ENCODE measurements at regions not wholly inside any gene's neighbourhood (a gene's known extent, or its start where the extent isn't known, plus 50 kb on each side); places are given as distances from the start of the nearest gene placed in this dataset.
"Not testable (repeated sequence)": the region's sequence is repeated elsewhere in the genome, so short reads cannot be mapped to it uniquely, and the experiment has no call there.

DNA sequence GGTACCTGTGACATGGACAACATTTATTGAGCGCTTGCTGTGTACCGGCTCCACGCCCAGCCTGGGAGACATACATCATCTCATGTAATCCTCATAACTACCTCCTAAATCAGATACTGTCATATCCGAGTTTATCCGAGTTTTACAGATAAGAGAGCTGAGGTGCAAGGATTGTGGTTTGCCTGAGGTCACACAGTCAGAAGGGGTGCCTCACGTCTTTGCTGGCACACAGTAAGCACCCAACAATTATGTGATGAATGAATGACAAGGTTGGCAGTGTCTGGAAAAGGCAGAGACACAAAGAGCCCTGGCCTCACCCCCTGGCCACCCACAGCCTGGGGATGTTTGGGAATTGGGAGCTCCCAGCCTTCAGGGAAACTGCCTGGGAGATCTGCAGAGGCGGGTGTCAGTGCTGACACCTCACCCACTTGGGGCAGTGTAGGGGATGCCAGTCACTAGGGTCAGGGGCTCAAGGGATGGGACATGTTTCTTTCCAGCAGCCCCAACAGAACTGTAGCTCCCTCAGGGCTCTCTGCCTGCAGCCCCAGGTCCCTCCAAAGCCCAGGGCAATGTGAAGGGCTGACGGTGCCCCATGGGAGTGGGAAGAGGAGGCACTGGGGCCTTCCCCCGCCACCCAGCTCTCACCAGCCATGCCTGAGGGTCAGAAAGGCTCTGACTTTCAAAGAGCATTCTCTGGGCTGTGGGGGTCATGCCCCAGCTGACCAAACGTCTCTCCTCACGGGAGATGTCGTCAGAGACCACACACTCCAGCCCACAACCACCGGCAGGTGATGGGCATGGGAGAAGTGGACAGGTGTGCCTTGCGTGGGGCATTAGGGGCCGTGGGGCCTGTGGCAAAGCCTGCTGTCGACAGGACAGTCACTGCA lies 157.5 kb downstream of the ZFP36L2 start:
- no peak for DNase-seq

DNA sequence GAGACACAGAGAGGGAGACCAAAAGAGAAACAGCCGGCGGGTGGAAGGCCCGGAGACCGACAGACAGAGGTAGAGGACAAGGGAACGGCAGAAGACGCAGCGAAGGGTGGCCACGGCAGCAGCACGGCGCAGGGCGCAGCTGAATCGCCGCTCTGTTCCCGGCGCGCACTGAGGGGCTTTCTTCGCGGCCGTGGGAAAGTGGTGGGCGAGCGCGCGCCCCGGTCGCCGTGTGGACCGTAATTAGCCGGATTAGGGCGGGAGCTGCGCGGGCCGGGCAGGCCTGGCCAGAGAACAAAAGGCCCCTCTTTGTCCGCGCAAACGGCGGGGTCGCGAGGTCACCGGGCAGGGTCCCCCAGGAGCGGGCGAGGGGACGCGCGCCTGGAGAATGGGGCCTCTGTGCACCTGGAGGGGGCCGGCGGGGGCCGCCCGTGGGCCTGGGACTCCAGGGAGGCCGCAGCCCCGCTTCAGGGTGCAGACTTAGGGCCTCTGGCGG lies 158.3 kb downstream of the ZFP36L2 start:
- DNase-seq, result no peak

DNA sequence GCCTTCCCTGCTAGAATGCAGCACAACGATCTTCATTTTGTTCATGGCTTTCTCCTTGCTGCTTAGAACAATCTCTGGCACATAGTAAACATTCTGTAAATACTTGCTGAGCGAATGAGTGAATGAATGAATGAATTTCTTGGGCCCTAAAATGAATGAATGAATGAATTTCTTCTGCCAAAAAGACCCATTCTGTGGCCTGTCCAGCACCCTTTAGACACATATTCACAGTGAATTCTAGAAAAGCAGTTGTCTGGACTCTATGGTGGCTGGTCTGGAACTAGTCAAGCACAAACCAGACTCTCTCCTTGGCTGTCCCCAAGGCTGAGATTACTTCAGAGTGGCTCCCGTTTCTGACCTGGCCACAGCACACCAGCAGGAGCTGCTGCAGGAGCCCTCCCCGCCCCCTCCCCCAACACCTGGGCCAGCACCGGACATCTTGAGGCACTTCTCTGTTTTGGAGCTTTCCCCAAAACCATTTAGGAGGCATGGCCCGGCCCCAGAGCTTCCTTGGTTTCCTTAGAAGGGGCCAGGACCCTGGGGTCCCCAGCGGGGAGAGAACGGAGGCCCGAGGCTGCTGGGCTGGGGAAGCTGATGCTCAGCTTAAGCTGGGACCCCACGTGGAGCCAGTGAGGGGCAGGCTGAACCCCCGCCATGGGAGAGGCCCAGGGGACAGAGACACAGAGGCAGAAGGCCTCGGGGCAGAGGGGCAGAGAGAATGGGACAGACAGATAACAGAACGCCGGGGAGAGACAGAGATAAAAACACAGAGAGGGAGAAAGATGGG lies 159.0 kb downstream of the ZFP36L2 start:
- DNase-seq, result no peak

DNA sequence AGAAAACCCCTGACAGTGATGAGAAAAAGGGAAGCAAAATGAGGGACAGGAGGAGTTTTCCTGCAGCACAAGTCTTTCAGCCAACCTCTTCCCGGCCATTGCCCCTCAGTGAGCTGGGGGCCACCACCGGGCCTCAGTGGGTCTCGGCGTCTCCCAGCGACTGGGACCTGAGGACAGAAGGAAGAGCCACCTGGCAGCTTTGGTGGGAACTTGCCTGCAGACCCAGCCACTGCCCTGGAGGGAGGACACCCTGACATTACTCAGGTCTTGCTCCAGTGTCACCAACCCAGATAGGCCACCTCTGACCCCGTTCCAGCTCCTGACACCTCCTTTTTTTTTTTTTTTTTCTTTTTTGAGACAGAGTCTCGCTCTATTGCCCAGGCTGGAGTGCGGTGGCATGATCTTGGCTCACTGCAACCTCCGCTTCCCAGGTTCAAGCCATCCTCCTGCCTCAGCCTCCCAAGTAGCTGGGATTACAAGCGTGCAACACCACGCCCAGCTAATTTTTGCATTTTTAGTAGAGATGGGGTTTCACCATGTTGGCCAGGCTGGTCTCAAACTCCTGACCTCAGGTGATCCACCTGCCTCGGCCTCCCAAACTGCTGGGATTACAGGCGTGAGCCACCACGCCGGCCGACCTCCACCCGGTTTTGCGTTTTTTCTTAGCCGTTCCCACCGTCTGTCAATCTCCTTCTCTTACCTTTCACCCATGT lies 159.7 kb downstream of the ZFP36L2 start:
- not testable (repeated sequence) for DNase-seq

DNA sequence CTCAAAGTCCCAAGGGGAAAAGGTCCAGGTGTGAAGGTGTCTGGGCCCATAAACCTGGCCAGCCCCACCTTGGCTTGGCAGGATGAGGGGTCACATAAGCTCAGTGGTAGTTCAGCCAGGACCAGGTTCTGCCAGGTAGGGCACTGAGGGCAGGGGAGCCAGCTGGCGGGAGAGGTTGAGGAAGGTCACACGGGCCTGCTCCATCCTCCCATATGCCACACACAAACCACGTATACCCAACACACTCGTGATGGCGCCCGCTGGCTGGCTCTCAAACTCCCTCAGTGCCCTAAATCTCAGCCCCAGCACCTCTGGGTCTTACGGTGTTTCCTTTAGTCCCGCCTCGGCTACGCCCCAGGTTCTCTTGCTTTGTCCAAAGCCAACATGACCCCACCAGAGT lies 160.5 kb downstream of the ZFP36L2 start:
- DNase-seq, result no peak

DNA sequence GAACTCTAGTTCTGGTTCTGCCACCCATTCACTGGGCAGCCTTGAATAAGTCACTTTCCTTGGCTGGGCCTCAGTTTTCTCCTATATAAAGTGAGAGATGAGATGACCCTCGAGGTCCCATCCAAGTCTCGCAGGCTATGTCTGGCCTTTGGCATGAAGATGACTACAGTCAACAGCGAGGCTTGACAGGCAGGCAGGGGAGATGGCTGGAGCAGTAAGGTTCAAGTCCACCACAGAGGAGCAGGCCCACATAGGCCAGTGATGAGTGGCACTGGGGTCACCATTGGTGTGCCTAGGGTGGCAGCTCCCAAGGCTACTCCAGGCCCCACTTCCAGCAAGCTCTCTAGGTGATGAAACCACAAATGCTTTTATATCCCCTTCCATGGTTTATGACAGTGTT lies 161.4 kb downstream of the ZFP36L2 start:
- no peak for DNase-seq

DNA sequence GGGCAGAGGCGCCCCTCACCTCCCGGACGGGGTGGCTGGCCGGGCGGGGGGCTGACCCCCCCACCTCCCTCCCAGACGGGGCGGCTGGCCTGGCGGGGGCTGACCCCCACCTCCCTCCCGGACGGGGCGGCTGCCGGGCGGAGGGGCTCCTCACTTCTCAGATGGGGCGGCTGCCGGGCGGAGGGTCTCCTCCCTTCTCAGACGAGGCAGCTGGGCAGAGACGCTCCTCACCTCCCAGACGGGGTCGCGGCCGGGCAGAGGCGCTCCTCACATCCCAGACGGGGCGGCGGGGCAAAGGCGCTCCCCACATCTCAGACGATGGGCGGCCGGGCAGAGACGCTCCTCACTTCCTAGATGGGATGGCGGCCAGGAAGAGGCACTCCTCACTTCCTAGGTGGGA lies 163.3 kb downstream of the ZFP36L2 start:
- not testable (repeated sequence) for DNase-seq

DNA sequence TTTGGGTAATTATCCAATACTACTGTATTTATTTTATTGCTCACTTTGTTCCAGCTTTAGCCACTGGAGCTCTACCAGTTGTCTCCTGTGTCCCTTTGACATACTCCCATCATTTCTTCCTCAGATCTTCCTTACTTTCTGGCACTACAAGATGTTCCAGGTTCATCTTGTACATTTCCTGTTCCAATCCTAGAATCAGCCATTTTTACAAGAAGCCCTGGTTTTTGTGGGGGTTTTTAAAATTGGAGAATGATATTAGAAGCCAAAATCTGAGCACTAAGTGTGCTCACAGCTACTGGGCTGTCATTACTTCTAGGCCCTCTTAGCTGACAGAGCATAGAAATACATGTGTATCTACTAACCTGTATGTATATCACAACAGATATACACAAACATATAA lies 164.3 kb downstream of the ZFP36L2 start:
- DNase-seq, result no peak

DNA sequence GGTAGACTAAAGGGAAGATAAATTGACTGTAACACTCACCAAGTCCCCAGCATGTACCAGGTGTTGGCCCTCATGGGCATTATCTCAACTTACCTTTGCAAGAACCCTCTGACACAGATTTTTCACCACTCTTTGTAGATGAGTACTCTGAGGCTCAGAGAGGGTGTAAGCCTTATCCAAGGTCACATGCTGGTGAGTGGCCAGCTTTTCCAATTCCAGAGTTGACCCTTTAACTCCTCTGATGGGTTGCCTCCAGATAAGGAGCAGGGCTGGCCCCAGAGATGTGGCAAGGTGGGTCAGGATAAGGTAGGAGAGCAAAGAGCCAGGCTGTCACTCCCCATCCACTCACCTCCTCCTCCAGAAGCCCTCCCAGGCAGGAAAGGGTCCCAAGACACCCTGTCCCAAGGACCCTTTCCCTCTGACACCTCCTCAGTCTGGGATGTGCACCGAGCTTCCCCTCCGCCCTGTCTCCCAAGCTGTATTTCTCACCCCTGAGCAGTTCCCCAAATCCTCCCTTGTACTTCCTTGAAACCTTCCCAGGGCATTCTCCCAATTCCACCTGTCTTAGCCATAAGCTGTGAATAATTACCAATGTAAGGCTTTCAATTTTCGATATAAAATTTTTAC lies 165.9 kb downstream of the ZFP36L2 start:
- DNase-seq, result no peak

DNA sequence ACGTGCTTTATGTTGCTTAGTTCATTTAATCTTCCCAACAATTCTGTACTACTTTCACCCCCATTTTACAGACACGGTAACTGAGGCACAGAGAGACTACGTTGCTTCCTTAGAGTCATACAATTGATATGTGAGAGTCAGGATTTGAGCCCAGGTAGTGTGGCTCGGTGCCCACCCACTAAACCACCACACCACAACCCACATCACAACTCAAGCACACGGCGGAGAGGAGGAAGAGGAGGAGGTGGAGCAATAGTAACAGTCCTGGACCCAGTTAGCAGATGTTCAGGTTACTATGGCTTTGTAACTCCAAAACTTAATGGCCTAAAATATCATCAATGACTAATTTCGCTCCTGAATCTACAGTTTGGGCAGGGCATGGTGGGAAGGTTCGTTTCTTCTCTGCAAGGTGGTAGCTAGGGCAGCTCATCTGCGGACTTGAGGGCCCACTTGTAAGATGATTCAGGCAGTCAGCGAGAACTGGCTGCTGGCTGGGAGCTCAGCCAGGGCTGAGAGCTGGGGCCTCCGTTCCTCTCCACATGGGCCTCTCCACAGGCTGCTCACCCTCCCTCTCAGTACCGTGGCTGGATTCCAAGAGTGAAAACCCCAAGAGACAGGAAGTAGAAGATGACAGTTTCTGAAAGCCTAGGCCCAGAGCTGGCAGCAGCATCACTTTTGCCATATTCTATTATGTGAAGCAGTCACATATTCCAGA lies 167.1 kb downstream of the ZFP36L2 start:
- DNase-seq, result no peak

DNA sequence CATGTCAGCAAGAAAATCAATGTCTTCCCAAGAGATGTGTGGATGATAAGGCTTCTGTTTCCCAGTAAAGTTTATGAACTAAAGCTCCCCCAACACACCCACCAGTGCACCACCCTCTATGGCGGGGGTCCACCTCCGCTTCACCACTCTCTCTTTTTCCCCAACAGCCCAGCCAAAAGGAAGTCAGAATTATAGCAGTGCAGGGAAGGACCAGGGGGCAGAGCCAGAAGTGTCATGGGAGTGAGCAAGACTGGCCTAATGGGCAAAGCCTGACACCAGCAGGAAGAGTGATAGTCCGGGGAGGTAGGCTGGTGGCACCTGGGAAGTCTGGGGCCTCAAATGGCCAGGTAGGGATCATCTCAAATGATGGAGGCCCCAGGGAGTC lies 167.7 kb downstream of the ZFP36L2 start:
- DNase-seq, result no peak

DNA sequence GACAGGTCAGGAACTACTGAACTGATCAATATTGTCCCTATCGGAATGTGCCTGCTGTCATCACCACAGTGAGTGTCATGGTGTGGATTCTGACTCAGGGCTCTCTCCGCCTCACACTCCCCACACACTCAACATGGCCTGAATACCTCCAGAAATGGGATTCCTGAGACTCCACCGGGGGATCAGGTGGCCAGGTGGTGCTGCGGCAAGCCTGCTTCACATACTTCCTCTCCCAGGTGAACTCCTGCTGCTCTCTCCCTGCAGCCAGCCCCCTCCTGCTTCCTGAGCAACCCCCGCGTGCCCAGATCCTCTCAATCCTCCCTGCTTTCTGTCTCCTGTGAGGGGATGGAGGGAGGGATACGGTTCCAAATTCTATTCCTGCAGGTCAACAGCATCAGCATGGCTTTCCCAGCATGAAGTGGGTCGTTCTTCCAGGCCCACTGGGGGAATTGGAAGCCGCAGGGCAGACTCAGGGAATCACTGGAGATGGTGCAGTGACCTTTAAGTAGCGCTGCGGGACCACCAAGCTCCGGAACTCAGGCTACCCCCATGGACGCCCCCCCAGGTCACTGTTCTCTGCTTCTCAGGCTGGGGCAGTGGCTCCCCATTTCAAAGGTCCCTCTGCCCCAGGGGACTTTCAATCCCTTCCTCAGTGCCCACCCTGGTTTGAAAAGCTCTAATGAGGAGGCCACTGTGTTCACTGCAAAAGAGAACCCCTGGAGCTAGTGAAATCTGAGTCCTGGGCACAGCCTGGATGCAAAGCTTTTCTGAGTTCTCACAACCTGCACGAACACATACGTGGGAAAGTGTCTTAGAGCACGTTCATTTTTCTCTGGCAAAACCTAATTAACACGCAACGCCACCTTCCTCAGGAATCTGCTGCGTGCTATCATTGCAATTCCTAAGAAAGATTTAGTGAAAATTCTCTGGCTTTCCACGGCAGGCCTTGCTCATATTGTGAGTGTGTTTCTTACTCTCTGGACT lies 168.4 kb downstream of the ZFP36L2 start:
- no peak for DNase-seq

DNA sequence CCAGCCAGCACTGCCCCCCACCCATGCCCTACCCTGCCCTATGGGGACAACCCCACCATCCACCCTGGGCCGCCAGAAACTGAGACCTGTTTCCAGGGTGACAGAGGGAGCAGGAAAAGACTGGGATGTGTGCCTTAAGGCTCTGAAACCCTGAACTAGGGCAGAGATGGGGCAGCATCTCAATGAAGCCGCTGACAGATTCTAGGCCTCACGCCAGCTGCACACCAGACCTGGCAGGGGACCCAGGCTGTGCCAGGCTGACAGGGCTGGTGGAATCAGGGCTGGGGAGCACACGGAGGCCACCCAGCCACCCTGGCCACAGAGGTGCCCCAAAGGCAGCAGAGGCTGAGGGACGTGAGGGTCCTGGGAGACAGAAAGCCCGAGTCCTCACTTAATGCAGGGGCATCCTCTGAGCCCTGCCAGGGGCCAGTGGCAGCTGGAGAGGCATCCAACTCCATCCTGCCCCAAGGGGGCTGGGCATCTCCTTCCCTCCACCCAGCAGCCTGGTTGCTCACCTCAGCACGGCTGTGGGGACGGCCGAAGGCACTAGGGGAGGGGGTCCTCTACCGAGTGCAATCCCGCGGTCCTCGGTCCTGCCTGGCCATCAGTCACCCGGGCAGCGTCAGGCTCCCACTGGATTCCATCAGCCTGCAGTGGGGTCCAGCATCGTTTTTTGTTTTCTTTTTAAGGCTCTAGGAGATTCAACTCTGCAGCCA lies 169.2 kb downstream of the ZFP36L2 start:
- no peak for DNase-seq

DNA sequence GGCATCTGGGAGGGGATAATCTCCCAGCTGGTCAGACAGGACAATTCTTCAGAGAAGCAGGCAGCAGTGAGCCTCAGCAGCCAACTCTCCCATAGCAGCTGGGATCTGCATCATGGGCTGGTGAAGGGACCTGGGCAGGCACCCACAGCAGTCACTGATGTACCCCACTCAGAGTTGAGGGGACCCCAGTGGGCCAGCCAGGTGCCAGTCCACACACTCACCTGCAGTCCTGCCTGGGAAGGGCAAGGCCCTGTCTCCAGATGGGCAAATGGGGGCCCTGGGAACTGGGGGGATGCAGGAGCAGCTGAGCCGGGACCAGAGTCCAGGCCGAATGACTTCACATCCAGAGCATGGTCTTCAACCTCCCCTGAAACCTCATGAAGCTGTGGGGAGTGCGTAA lies 170.4 kb downstream of the ZFP36L2 start:
- no peak for DNase-seq

DNA sequence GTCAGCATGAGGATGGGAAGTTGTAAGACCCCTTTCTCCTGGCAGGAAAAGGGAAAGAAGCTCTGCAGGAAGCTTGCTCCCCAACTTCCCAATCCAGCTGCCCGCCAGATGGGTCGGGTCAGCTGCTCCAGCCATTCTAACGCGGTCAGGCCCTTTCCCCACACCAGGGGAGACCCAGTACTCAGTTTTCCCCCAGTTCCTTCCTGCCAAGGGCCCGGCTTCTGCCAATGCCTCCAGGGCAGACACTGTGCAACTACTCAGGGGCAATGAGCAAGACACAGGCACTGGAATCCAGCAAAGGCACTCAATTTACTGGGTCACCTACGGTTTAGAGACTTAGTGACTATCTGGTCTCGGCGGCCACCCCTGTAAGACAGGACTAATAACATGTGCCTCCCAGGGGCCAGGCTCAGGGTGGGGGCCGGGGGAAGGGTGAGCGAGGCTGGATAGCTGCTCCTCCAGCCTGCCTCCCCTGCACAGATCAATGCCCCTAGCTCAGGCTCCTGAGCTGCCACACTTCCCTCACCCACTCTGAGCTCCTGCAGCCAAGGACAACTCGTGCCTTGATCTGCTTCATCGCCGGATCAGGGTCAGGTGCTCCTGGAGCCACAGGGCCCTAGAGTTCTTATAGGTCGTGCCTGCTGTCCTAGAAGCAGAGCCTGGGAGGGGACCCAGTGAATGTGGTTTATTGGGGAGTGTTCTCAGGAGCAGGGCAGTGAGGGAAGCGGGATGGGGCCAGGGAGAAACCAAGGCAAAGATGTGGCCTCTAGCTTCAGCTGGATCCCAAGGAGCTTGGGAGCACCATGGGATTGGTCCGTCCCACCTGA lies 171.1 kb downstream of the ZFP36L2 start:
- DNase-seq, result no peak

DNA sequence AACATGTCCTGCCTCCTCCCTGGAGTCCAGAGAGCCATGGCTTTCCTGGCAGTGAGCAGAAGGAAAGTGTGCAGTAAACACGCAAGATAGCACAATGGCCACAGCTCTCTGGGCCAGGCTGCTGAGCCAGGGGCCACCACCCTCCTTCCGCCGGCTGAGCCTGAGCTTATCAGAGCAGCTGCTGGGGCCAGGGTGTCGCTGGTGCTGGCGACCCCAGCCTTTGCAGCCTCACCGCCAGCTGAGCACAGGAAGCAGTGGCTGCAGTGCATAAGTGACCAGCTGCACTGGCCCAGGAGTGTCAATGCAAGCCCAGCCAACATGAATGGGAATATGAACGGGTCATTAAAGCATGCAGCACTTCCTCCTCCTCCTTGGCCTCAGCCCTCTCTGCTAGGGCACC lies 172.0 kb downstream of the ZFP36L2 start:
- no peak for DNase-seq

DNA sequence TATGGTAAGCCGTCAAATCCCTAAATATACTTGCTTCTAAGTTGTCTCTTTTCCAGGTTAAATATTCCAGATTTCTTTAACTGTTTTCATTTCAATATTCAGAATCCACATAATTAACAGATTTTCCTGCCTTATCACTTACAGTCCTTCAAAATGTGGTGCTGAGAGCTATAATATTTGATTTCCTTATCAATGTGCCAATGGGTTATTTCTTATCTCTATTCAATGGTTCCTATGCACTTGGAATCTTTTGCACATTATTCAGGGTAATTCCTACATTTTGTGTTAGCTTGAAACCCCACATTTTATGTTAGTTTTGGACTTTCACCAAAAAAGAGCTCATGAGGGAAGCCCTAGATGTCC lies 173.5 kb downstream of the ZFP36L2 start:
- DNase-seq, result no peak

DNA sequence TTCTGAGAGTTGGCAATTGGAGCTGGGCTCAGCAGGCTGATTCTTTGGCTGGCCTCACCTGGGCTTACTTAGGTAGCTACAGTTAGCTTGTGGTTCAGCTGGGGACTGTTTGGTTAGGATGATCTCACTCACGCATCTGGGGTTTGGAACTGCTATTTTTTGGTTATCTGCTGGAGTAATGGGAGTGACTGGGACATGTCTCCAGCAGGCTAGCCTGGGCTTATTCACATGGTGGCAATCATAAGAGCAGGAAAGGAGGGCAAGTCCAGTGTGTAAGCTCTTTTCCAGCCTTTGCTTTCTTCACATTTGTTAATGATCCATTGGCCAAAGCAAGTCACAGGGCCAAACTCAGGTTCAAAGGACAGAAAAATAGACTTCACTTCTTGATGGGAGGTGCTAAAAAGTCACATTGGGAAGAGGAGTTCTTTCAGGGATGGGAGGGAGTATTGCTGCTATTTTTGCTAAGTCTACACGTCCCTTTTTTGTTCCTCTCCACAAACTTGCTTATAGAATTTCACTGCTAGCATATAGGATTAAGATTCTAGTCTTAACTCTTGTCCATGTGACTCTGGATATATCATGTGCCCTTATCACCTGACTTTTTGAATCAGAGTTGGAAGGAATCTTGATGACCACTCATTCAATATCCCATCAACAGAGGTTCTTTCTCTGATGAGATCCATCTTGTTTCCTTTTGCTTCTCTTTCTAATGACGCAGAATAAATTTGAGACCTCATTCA lies 174.0 kb downstream of the ZFP36L2 start:
- no peak for DNase-seq

DNA sequence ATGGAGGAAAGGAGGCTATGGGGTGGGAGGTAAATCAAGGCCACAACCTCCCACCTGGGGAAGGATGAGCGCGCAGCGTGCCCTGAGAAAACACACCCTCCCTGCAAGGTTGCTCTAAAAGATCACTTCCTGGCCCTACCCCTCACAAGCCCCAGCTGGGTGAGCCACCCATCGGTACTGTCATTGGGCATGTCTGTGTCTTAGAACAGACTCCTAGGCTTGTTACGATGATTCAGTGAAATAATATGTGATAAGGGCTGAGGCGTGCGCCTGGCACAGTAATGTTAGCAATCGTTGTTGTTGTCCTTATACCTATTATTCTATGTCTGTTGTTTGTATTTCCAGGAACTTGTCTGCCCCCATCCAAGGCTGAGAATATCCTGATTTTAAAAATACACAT lies 175.1 kb downstream of the ZFP36L2 start:
- no peak for DNase-seq
